ENCODE measurements at regions not wholly inside any gene's neighbourhood (a gene's known extent, or its start where the extent isn't known, plus 50 kb on each side); places are given as distances from the start of the nearest gene placed in this dataset.
"Not testable (repeated sequence)": the region's sequence is repeated elsewhere in the genome, so short reads cannot be mapped to it uniquely, and the experiment has no call there.

- not testable (repeated sequence) for DNase-seq (ENCODE audit: low spot score)
Observed at GRCh38 chr3:10736444-10736843, 79.6 kb upstream of the SLC6A11 start.

GRCh38 chr3:10737785-10738184, 78.2 kb upstream of the SLC6A11 start:
- no peak for DNase-seq (ENCODE audit: low spot score)

DNA sequence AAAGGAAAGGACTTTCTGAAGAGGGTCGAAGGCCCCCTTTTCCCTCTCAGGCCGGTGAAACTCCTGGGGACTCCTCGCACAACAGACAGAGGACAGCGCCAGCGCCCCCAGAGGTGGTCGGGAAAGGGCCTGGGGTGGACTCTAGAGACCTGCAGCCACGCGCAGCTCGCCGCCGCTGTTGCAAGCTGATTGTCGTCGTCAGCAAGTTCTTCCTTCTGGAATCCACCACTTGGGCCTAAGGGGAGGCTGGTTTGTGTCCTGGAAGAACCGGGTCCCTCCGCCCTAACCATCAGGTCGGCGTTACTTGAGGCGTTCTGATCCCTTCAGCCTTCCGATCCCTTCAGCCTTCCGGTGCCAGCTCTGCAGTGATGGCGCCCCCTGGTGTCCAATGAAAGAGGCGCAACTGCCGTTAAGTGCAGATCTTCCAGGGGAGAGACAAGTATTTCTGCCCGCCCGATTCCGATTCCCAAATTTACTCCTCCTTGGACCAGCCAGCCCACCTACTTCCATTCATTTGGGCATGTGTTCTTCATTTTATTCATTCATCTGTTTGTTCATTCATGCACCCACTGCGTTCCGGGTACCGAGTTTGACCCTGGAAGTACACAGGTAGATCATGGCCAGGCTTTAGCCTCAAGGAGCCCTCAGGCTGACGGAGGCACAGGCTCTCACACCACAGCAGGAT, 77.2 kb upstream of the SLC6A11 start:
- DNase-seq (ENCODE audit: low spot score), result peak; percentile 45

DNA sequence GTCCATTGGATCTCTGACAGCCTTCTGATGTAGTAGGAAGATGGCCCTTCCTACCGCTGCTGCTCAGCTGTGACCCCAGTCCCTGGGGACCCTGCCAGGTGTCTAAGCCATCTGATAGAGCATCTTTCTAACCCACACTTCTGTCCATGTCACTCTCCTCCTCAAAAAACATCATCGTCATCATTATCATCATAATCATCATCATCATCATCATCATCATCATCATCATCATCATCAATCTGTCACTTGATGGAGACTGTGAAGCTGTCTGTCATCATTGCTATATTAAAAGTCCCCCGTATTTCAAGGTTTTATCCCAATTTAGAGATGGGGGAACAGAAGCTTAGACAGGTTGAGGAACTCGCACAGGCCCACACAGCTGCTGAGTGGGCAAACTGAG, 75.1 kb upstream of the SLC6A11 start:
- DNase-seq (ENCODE audit: low spot score), result no peak

GRCh38 chr3:10741891-10742671, 73.9 kb upstream of the SLC6A11 start:
- DNase-seq (ENCODE audit: low spot score), result no peak

GRCh38 chr3:10743366-10744097, 72.5 kb upstream of the SLC6A11 start:
- DNase-seq (ENCODE audit: low spot score), result no peak

DNA sequence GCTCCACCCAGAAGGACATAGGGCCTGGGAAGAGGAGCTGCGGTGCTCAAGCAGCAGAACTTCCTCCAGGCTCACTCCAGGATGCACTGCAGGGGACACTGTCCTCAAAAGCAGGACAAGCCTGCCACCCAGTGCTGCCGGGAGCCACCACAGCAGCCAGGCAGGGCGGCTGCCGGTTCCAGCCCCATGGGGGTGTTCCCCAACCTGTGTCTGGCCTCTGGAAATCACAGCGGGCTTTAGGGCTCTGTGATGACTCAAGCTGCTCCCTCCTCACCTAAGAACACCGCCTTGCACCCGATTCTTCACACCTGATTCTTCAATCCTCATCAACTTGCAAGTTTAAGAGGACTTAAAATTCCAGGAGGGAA, 71.9 kb upstream of the SLC6A11 start:
- DNase-seq (ENCODE audit: low spot score), result peak; percentile 28

GRCh38 chr3:10745392-10745791, 70.6 kb upstream of the SLC6A11 start:
- DNase-seq (ENCODE audit: low spot score), result no peak

DNA sequence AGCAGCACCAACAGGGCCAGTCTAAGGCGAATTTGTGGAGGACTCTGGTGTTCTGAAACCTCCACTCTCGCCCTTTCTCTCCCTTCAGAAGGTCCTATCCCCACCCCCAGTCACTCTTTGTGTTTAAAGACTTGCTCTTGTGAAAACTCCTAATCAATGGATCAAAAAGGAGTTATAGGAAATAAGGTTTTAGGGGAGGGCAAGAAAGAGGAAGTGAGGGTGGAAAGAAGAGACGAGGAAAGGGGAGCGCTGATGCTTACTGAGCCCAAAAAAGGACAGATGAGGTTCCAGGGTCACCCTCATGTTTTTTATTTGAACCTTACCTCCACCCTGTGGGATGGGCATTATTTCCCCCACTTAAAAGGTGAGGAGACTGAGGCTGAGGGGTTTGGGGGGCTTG, 70.0 kb upstream of the SLC6A11 start:
- DNase-seq (ENCODE audit: low spot score), result no peak

DNA sequence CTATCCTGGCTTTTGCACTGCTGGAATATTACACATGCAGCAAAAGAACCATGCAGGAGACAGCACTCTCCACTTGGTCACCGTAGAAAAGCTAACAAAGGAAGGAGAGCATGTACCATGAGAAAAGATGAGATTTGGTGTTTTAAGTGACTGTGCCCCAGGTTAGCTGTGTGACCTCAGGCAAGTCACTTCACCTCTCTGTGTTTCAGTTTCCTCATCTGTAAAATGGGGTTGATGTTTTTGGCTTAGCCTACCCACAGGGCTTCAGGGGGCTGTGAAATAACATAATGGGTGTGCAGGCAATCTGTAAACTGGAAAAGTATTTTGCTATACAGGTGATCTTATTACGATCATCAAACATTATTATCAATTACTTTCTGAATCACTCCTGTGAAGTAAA, 69.3 kb upstream of the SLC6A11 start:
- no peak for DNase-seq (ENCODE audit: low spot score)

- DNase-seq (ENCODE audit: low spot score), result no peak
Observed at GRCh38 chr3:10747341-10747740, 68.7 kb upstream of the SLC6A11 start.

DNA sequence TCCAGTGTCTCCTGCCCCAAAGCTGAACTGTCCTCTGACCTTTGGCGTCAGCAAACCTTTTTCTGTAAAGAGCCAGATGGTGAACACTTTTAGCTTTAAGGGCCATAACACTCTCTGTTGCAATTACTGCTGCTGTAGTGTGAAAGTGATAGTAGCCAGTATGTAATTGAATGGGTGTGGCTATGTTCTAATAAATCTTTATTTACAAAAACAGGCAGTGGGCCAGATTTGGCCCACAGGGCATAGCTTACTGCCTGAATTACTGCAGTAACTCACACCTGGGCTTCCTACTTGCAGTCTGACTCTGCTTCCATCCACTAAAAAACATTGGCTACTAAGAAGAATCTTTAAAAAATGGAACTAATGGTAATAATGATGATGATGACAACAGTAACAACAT, 68.0 kb upstream of the SLC6A11 start:
- DNase-seq (ENCODE audit: low spot score), result no peak

GRCh38 chr3:10753964-10754363, 62.1 kb upstream of the SLC6A11 start:
- DNase-seq (ENCODE audit: low spot score), result peak; percentile 22

DNA sequence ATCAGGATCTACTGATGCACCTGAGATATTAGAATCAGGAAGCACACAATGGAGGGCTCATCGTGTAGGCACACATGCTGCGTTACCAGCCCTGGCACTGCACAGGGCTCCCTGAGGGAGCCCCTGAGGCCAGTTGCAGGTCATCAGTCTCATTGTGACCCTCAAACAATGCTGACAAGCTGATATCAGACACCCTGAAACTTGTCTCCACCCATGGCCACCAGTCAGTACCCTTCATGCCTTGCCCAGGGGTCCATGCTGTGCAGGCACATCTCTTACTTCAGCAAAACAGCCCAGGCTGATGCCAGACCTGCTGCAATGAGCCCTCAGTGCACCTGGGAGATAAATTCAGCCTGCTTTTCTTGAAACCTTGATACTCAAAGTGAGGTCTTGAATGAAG, 59.5 kb upstream of the SLC6A11 start:
- no peak for DNase-seq (ENCODE audit: low spot score)

DNA sequence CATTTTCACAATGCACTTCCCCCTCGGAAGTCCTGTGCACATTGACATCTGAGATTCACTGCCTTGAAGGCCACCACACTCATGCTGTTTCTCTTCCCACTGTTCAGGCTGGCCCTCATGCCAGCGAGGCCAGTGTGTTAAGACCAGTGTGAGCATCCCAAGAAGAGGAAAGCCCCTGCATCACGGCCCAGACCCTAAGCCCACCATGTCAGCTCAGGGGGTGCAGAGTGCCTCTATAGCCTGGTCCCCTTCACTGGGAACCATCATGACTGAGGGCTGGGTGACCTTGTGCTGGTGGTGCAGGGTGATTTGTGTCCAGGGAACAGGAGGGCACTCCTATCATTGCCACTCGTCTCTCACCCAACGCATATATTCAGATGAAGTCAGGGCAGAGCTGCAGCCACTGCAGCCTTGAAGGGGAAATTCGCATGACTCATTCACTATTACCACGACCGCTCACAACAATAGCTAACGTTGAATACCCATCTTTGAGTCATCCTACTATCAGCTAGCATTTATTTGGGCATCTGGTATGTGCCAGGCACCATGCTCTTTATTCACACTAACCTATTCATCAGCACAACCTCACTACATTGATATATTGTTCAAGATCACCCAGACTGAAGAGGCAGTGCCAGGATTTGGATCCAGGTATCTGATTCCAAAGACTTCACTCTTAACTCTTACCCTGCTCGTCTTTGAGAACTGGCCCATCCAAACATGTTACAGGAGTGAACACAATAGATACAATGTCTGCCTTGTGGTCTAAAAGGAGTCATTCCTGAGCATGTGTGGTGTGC, 58.8 kb upstream of the SLC6A11 start:
- no peak for DNase-seq (ENCODE audit: low spot score)

DNA sequence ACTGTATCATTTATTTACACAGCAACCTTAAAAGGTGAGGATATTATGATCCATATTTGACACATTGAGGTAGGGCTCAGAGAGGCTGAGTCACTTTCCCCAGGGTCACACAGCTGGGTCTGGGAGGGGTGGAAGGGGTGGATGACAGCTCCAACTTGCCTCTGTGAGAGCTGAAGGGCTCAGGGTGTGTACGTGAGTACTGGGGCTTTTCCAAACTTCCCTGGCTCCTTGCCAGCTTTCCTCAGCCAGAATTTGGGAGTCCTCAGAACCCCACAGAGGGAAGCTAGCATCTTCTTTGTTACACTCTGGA, 58.3 kb upstream of the SLC6A11 start:
- no peak for DNase-seq (ENCODE audit: low spot score)

GRCh38 chr3:10758304-10759037, 57.6 kb upstream of the SLC6A11 start:
- peak; percentile 67 for DNase-seq (ENCODE audit: low spot score)

DNA sequence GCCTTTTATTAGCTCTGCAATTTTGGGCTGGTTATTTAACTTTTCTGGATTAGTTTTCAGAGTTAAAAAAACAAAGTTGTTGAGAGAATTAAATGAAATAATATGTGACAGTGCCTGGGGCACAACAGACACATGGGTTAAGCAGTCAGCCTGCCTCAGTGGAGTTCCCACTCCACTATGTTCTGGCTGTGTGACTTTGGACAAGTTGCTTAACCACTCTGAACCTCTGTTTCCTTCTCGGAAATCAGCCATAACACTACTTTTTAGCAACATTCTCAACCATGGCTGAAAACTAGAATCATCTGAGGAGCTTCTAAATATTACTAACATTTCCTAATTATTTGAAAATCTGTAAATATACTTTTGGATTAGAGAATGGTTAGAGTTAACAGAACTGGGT, 56.5 kb upstream of the SLC6A11 start:
- no peak for DNase-seq (ENCODE audit: low spot score)

GRCh38 chr3:10760199-10760598, 55.8 kb upstream of the SLC6A11 start:
- DNase-seq (ENCODE audit: low spot score), result no peak

- no peak for DNase-seq (ENCODE audit: low spot score)
Observed at GRCh38 chr3:10761583-10761982, 54.4 kb upstream of the SLC6A11 start.

DNA sequence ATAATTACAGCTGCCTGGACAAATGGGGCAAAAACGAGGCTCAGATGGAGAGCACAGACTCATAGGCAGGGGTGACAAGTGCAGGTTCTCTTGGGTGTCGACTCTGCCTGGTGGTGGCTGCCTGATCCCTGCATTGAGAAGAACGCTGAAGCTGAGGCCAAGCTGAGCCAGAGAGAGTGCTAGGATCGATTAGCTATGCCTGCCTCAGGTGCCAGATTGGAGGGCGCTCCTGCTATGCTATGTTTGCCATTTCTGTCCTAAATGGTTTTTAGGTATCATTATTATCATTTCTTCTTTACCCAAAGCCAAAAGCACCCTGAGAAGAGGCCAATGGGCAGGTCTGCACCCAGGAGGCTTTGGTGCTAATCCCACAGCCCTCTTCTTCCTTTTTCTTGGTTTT, 53.9 kb upstream of the SLC6A11 start:
- DNase-seq (ENCODE audit: low spot score), result no peak

All from HT-29 (cell line).